OCI-LY3 (cell line): ENCODE measurements at regions not wholly inside any gene's neighbourhood (a gene's known extent, or its start where the extent isn't known, plus 50 kb on each side); places are given as distances from the start of the nearest gene placed in this dataset.
"Not testable (repeated sequence)": the region's sequence is repeated elsewhere in the genome, so short reads cannot be mapped to it uniquely, and the experiment has no call there.

ENCODE experiments used
- H2AFZ ChIP-seq: fragments of 200-600, 300-600 bp; shearing (Covaris generic); 2 replicates; pipeline ENCODE4 v1.6.0; 2014; ENCODE audit warnings: antibody characterized with exemption, low read depth, low read length
- H3K27ac ChIP-seq: fragments of 200-600, 300-600 bp; sonication (generic); 2 replicates; pipeline ENCODE4 v1.5.1; 2014; ENCODE audit warnings: mild to moderate bottlenecking, low read length, moderate library complexity, mixed read lengths
- H3K27me3 ChIP-seq: fragments of 200-600, 300-600 bp; sonication (generic); 2 replicates; pipeline ENCODE4 v1.6.1; 2014; ENCODE audit warnings: low read depth, low read length, mixed read lengths
- H3K36me3 ChIP-seq: fragments of 200-600, 300-600 bp; sonication (generic); replicated peaks from 2 replicates; pipeline ENCODE3; 2014; ENCODE audit warnings: low read depth, low read length, mixed read lengths
- H3K4me1 ChIP-seq: fragments of 300-600, 200-600 bp; sonication (generic); 2 replicates; pipeline ENCODE4 v1.6.1; 2014; ENCODE audit warnings: low read length, mixed read lengths
- H3K4me2 ChIP-seq: fragments of 200-600, 300-600 bp; sonication (generic); 2 replicates; pipeline ENCODE4 v1.6.1; 2014; ENCODE audit warnings: low read length, mixed read lengths
- H3K4me3 ChIP-seq: fragments of 300-600, 200-600 bp; sonication (generic); 2 replicates; pipeline ENCODE4 v1.5.1; 2014; ENCODE audit warnings: antibody characterized with exemption, mild to moderate bottlenecking, low read length, moderate library complexity
- H3K79me2 ChIP-seq: fragments of 300-600, 200-600 bp; shearing (Covaris generic); 2 replicates; pipeline ENCODE4 v1.6.1; 2014; ENCODE audit warnings: mild to moderate bottlenecking, low read length, mixed read lengths
- H3K9ac ChIP-seq: fragments of 300-600, 200-600 bp; shearing (Covaris generic); 2 replicates; pipeline ENCODE4 v1.6.0; 2014; ENCODE audit warnings: mild to moderate bottlenecking, low read length, moderate library complexity
- H3K9me3 ChIP-seq: fragments of 200-600, 300-600 bp; shearing (Covaris generic); 2 replicates; pipeline ENCODE4 v1.6.1; 2014; ENCODE audit warnings: low read length, mixed read lengths; ENCODE audit not compliant: insufficient read depth
- H4K20me1 ChIP-seq: fragments of 200-600, 300-600 bp; sonication (generic); 2 replicates; pipeline ENCODE4 v1.6.1; 2016; ENCODE audit warnings: low read length, mixed read lengths; ENCODE audit not compliant: insufficient read depth
- EZH2phosphoT487 ChIP-seq: fragments of 200-600 bp; shearing (Covaris generic); IDR thresholded peaks from 2 replicates; pipeline ENCODE4 v1.6.1; 2018; ENCODE audit warnings: antibody characterized with exemption, mixed run types, low read depth
- TF ChIP-seq, protein P1 (sequence below): fragments of 200-600, 300-600 bp; sonication (generic); IDR thresholded peaks from 2 replicates; pipeline ENCODE4 v1.5.1; 2014; ENCODE audit warnings: antibody characterized with exemption, low read length, low read depth

DNA sequence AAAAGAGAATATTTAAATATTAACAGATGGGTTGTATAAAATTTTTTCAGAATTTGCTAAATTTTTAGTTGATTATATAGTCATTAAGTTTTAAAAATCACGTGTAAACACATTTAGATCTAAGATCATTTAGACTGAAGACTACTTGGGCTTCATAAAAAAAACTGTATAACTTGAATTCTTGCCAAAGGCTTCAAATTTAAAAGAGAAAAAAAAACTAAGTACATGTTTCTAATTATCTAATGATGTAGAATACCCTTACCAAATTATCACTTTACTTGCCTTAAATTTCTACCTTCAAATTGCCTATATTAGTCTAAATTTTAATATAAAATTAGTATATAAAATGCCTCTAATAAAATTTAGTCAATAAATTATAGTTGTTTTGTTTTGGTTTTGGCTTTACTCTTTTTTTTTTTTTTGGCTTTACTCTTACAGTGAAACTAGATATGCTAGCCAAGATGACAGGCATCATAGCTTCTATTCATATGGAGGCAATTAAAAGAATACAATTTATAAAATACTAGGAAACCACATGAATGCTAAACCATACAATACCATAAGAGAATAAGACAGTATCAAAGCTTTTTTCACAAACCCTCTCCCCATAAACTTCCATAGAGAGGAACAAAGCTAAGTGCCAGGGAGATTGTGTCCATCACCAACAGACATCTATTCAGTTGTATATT, 183.1 kb upstream of the KCNMB2 start:
- Histone ChIP-seq H3K27ac (no peak overlapping the region), H2AFZ (no peak overlapping the region), H4K20me1 (no peaks in the 10 kb centered on the region), H3K27me3 (no peaks in the 10 kb centered on the region), H3K4me2 (no peak overlapping the region), H3K9ac (no peak overlapping the region), H3K36me3 (no peaks in the 10 kb centered on the region), H3K9me3 (no peaks in the 10 kb centered on the region), H3K4me1 (no peaks in the 10 kb centered on the region), H3K4me3 (no peak overlapping the region), H3K79me2 (no peaks in the 10 kb centered on the region)
- TF ChIP-seq, protein P1, sequence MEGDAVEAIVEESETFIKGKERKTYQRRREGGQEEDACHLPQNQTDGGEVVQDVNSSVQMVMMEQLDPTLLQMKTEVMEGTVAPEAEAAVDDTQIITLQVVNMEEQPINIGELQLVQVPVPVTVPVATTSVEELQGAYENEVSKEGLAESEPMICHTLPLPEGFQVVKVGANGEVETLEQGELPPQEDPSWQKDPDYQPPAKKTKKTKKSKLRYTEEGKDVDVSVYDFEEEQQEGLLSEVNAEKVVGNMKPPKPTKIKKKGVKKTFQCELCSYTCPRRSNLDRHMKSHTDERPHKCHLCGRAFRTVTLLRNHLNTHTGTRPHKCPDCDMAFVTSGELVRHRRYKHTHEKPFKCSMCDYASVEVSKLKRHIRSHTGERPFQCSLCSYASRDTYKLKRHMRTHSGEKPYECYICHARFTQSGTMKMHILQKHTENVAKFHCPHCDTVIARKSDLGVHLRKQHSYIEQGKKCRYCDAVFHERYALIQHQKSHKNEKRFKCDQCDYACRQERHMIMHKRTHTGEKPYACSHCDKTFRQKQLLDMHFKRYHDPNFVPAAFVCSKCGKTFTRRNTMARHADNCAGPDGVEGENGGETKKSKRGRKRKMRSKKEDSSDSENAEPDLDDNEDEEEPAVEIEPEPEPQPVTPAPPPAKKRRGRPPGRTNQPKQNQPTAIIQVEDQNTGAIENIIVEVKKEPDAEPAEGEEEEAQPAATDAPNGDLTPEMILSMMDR = no peak
- TF ChIP-seq EZH2phosphoT487 = no peak

DNA sequence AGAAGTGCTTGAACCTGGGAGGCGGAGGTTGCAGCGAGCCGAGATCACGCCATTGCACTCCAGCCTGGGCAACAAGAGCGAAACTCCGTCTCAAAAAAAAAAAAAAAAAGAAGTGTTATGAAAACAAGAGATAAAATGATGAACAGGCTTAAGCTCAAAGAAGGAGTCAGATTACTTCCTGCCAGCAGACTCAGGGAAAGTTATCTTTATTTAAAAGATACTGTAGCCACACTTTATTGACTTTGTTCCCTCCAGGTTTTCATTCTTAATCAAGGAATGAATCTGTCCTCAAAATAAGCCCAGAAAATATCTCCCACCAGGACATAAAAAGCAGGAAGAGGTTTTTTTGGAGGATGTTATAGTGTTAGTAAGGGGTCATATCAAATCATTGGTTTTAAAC, 176.5 kb upstream of the KCNMB2 start:
- H3K4me2 ChIP-seq = no peak overlapping the region
- H4K20me1 ChIP-seq = no peaks in the 10 kb centered on the region
- no peaks in the 10 kb centered on the region for H3K27me3 ChIP-seq
- no peaks in the 10 kb centered on the region for H3K79me2 ChIP-seq
- no peaks in the 10 kb centered on the region for H3K4me1 ChIP-seq
- no peak for TF ChIP-seq EZH2phosphoT487
- TF ChIP-seq, protein P1 = no peak
- no peaks in the 10 kb centered on the region for H3K36me3 ChIP-seq
- no peak overlapping the region for H2AFZ ChIP-seq
- no peak overlapping the region for H3K4me3 ChIP-seq
- H3K9me3 ChIP-seq = no peaks in the 10 kb centered on the region
- H3K27ac ChIP-seq = no peak overlapping the region
- H3K9ac ChIP-seq = no peak overlapping the region

DNA sequence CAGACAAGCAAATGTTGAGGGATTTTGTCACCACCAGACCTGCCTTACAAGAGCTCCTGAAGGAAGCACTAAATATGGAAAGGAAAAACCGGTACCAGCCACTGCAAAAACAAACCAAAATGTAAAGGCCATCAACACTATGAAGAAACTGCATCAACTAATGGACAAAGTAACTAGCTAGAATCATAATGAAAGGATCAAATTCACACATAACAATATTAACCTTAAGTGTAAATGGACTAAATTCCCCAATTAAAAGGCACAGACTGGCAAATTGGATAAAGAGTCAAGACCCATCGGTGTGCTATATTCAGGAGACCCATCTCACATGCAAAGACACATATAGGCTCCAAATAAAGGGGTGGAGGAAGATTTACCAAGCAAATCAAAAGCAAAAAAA, 173.2 kb upstream of the KCNMB2 start:
- not testable (repeated sequence) for H2AFZ ChIP-seq, H3K27me3 ChIP-seq, H3K4me2 ChIP-seq, H3K27ac ChIP-seq, H3K36me3 ChIP-seq, H3K9me3 ChIP-seq, H4K20me1 ChIP-seq, H3K9ac ChIP-seq, H3K79me2 ChIP-seq, H3K4me1 ChIP-seq, H3K4me3 ChIP-seq

DNA sequence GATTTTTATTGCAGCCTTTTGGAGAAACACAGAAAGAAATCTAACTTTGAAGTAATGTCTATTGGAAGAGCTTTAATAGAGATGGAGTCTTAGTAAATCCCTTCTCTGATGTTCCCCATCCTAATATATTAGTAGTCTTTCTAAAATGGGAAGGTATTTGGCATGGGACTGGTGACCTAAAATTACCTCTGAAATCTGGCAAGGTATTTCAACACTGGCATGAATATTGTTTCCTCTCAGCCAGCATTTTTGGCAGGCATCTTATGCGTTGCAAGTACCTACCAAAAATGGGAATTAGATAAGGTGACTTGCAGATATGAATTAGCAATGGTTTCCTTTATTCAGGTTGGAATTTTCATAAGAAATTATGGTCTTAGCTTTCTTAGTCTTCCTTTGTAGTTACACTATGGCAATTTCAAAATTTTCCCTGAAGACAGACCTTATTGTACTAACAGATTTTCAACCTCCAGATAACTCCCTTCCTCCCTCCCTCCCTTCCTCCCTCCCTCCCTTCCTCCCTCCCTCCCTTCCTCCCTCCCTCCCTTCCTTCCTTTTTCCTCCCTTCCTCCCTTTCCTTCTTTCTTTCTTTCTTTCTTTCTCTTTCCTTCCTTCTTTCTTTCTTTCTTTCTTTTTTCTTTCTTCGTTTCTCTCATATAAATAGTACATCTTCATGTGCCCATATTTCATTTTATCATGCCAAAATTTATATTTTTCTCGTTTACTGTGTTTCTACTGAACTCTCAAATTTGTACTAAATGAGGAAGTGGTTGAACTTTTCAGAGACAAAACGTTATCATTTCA, 168.2 kb upstream of the KCNMB2 start:
- TF ChIP-seq, protein P1 = no peak
- TF ChIP-seq EZH2phosphoT487 = no peak
- no peaks in the 10 kb centered on the region for H3K9me3 ChIP-seq
- no peak overlapping the region for H2AFZ ChIP-seq
- no peak overlapping the region for H3K9ac ChIP-seq
- no peaks in the 10 kb centered on the region for H3K27me3 ChIP-seq
- no peak overlapping the region for H3K4me3 ChIP-seq
- H3K4me2 ChIP-seq = no peak overlapping the region
- H3K27ac ChIP-seq = no peak overlapping the region
- no peaks in the 10 kb centered on the region for H4K20me1 ChIP-seq
- no peaks in the 10 kb centered on the region for H3K36me3 ChIP-seq
- H3K79me2 ChIP-seq = no peaks in the 10 kb centered on the region
- H3K4me1 ChIP-seq = no peaks in the 10 kb centered on the region
